ENCODE measurements at regions not wholly inside any gene's neighbourhood (a gene's known extent, or its start where the extent isn't known, plus 50 kb on each side); places are given as distances from the start of the nearest gene placed in this dataset.

GRCh38 chr16:79882340-79883005, 281.9 kb upstream of the MAF start:
- TF ChIP-seq POLR2AphosphoS5 (IDR thresholded peaks at IDR 0.05) (no peak), CTCF (IDR thresholded peaks at IDR 0.05) (no peak), POLR2A (IDR thresholded peaks at IDR 0.05) (no peak)
